Endothelial cell of umbilical vein (primary cell): ENCODE measurements at regions not wholly inside any gene's neighbourhood (a gene's known extent, or its start where the extent isn't known, plus 50 kb on each side); places are given as distances from the start of the nearest gene placed in this dataset.

Experiments
- BruUV-seq: library from RNA; stranded (reverse); fragments of 400-500 nt; replicated peaks from 2 replicates; lab custom pipeline; 2021; lab: Mats Ljungman, UMichigan
- CTCF ChIA-PET: fragments of 300-600, 350-600 bp; sonication (Branson Sonifier 250); formaldehyde crosslinking; loops from one replicate; lab custom pipeline; 2021; ENCODE audit warnings: antibody characterized with exemption, inconsistent platforms; lab: Charles Lee
- POLR2A ChIA-PET: fragments of 300-600, 350-600 bp; sonication (Branson Sonifier 250); formaldehyde crosslinking; loops from one replicate; lab custom pipeline; 2021; ENCODE audit warnings: antibody characterized with exemption, inconsistent platforms; lab: Charles Lee
- DNase-seq: peaks from one replicate; pipeline ENCODE4 v3.0.0-alpha.2; 2011; ENCODE audit warnings: low read depth, low spot score
- FAIRE-seq: peaks from 2 replicates; lab custom pipeline; 2011; peaks lifted over from hg19 to GRCh38; lab: Jason Lieb, UNC
- H2AFZ ChIP-seq: 2 replicates; pipeline ENCODE4 v1.6.0; 2012; ENCODE audit warnings: low read depth, low read length, control low read depth, inconsistent platforms
- H3K27ac ChIP-seq: 2 replicates; pipeline ENCODE4 v1.5.1; 2011; ENCODE audit warnings: low read depth, mild to moderate bottlenecking, control low read depth, low read length, moderate library complexity; ENCODE audit not compliant: insufficient read depth
- H3K27me3 ChIP-seq, 2 experiments: 2 replicates each; pipeline versions ENCODE4 v1.6.0 to v1.6.1; 2011; ENCODE audit warnings: low read length in 2 of 2, mixed read lengths in 1 of 2; ENCODE audit not compliant: control insufficient read depth in 2 of 2, insufficient read depth in 2 of 2
- H3K36me3 ChIP-seq, 2 experiments: 2 replicates in 1 of 2; 3 replicates in 1 of 2; pipeline ENCODE4 v1.5.1; 2011; ENCODE audit warnings: low read length in 2 of 2, mild to moderate bottlenecking in 1 of 2, moderate library complexity in 1 of 2; ENCODE audit not compliant: control insufficient read depth in 2 of 2, insufficient read depth in 2 of 2; ENCODE audit errors: extremely low read depth in 1 of 2
- H3K4me1 ChIP-seq: 3 replicates; pipeline ENCODE4 v1.5.1; 2011; ENCODE audit warnings: mild to moderate bottlenecking, low read length; ENCODE audit not compliant: control insufficient read depth, insufficient read depth; ENCODE audit errors: extremely low read depth
- H3K4me2 ChIP-seq: 2 replicates; pipeline ENCODE4 v1.6.1; 2011; ENCODE audit warnings: low read length, control low read depth, mixed read lengths; ENCODE audit not compliant: insufficient read depth
- H3K4me3 ChIP-seq, 3 experiments: fragments of 200-600 bp in 1 of 3; sonication (generic), shearing (Covaris generic) in 1 of 3; replicated peaks in 1 of 3; 2 replicates each; pipeline ENCODE4 v1.5.1; 2011 to 2016; ENCODE audit warnings: control low read depth in 3 of 3, low read length in 3 of 3, mild to moderate bottlenecking in 2 of 3, inconsistent platforms in 1 of 3, low read depth in 1 of 3, moderate library complexity in 1 of 3; ENCODE audit not compliant: insufficient read depth in 1 of 3
- H3K79me2 ChIP-seq: 2 replicates; pipeline ENCODE4 v1.6.0; 2012; ENCODE audit warnings: low read length, inconsistent platforms; ENCODE audit not compliant: control insufficient read depth, insufficient read depth
- H3K9ac ChIP-seq: replicated peaks from 2 replicates; pipeline ENCODE3; 2011; ENCODE audit warnings: low read length, control low read depth; ENCODE audit not compliant: insufficient read depth; ENCODE audit errors: extremely low read depth
- H3K9me1 ChIP-seq: replicated peaks from 3 replicates; pipeline ENCODE4 v1.6.0; 2011; ENCODE audit warnings: mild to moderate bottlenecking, low read length; ENCODE audit not compliant: control insufficient read depth, insufficient read depth; ENCODE audit errors: extremely low read depth
- H3K9me3 ChIP-seq: replicated peaks from 2 replicates; pipeline ENCODE4 v1.5.1; 2012; ENCODE audit warnings: low read length, inconsistent platforms; ENCODE audit not compliant: control insufficient read depth, insufficient read depth
- H4K20me1 ChIP-seq: replicated peaks from 2 replicates; pipeline ENCODE3; 2011; ENCODE audit warnings: mild to moderate bottlenecking, low read length; ENCODE audit not compliant: control insufficient read depth, insufficient read depth; ENCODE audit errors: extremely low read depth
- CTCF ChIP-seq, 2 donors: IDR thresholded peaks; 1 replicate in 1 of 2; 2 replicates in 1 of 2; pipeline ENCODE4 v1.5.1; 2011; ENCODE audit warnings: low read length in 2 of 2, mild to moderate bottlenecking in 2 of 2, moderate library complexity in 2 of 2, control low read depth in 1 of 2, inconsistent platforms in 1 of 2, low read depth in 1 of 2; ENCODE audit not compliant: insufficient read depth in 1 of 2; ENCODE audit errors: extremely low read depth in 1 of 2
- EZH2 ChIP-seq: IDR thresholded peaks from 2 replicates; pipeline ENCODE4 v1.6.1; 2012; ENCODE audit warnings: borderline replicate concordance, low read depth, mild to moderate bottlenecking, moderate library complexity, low read length, inconsistent platforms; ENCODE audit not compliant: severe bottlenecking
- FOS ChIP-seq: IDR thresholded peaks from 2 replicates; pipeline ENCODE4 v1.6.1; 2011; ENCODE audit warnings: mild to moderate bottlenecking, low read length, moderate library complexity, borderline replicate concordance; ENCODE audit not compliant: insufficient read depth
- GATA2 ChIP-seq: IDR thresholded peaks from 2 replicates; pipeline ENCODE4 v1.7.0; 2011; ENCODE audit warnings: low read depth, mild to moderate bottlenecking, moderate library complexity, mixed read lengths, low read length; ENCODE audit not compliant: insufficient read length, insufficient read depth
- JUN ChIP-seq: IDR thresholded peaks from 2 replicates; pipeline ENCODE4 v1.6.1; 2011; ENCODE audit warnings: borderline replicate concordance, low read depth; ENCODE audit not compliant: insufficient read length, insufficient read depth
- MAX ChIP-seq: IDR thresholded peaks from 2 replicates; pipeline ENCODE4 v1.6.1; 2011; ENCODE audit not compliant: insufficient read depth, insufficient read length
- MYC ChIP-seq: IDR thresholded peaks from one replicate; pipeline ENCODE4 v1.6.1; 2011; ENCODE audit warnings: mild to moderate bottlenecking, low read depth, low read length
- POLR2A ChIP-seq: IDR thresholded peaks from 2 replicates; pipeline ENCODE4 v1.6.1; 2012; ENCODE audit warnings: low read depth, mild to moderate bottlenecking, control low read depth, low read length
- POLR2AphosphoS5 ChIP-seq: IDR thresholded peaks from 2 replicates; pipeline ENCODE4 v1.6.1; 2012; ENCODE audit warnings: low read depth, mild to moderate bottlenecking, control low read depth, low read length, moderate library complexity; ENCODE audit not compliant: insufficient read depth
- dilution Hi-C: fragments of 300-500 bp; cut with MboI; formaldehyde crosslinking; loops from one replicate; pipeline ENCODE4 v1.15.0; 2019; ENCODE audit warnings: low sequenced_read_pairs; ENCODE audit not compliant: extremely low pct_ligation_motif_present
- intact Hi-C: fragments of 100-400 bp; cut with micrococcal nuclease; formaldehyde crosslinking; loops from one replicate; pipeline ENCODE4 v1.10.0; 2022

GRCh38 chr15:55112706-55113105 lies 84.0 kb downstream of the RSL24D1 start:
- DNase-seq: no peak
- no peaks in the 10 kb centered on the region for H3K27me3 ChIP-seq
- no peaks in the 10 kb centered on the region for H3K79me2 ChIP-seq
- TF ChIP-seq FOS (no peak), MYC (no peak), POLR2A (no peak), GATA2 (no peak), JUN (no peak), EZH2 (no peak), MAX (no peak), POLR2AphosphoS5 (no peak), CTCF (IDR thresholded peaks at IDR 0.05; ENCODE audit: extremely low read depth in 1 of 2, insufficient read depth in 1 of 2, low read depth in 1 of 2, low read length in 2 of 2) (no peak)
- POLR2A ChIA-PET: no interaction called here
- dilution Hi-C loops: no loop called here
- no peaks in the 10 kb centered on the region for H4K20me1 ChIP-seq
- H3K4me2 ChIP-seq: no peak overlapping the region
- H3K27ac ChIP-seq: no peak overlapping the region
- no peaks in the 10 kb centered on the region for H3K9me3 ChIP-seq
- no TSS peak for BruUV-seq
- no peak overlapping the region for H2AFZ ChIP-seq
- CTCF ChIA-PET: no interaction called here
- intact Hi-C loops: loop anchor here (5.0 kb wide), 1 partner anchor 325 kb away; no protein-coding TSS in a partner anchor
- no peaks in the 10 kb centered on the region for H3K4me1 ChIP-seq
- no peak for FAIRE-seq
- no peaks in the 10 kb centered on the region for H3K9me1 ChIP-seq
- no peak overlapping the region for H3K4me3 ChIP-seq
- no peak overlapping the region for H3K9ac ChIP-seq
- no peaks in the 10 kb centered on the region for H3K36me3 ChIP-seq
